Peyer's patch (tissue), 4 donors: ENCODE measurements at regions not wholly inside any gene's neighbourhood (a gene's known extent, or its start where the extent isn't known, plus 50 kb on each side); places are given as distances from the start of the nearest gene placed in this dataset.

Experiments used
- CTCF ChIP-seq, 6 experiments: fragments of 450-650 bp in 4 of 6; fragments of 200-600 bp in 2 of 6; sonication (generic) in 1 of 6; IDR thresholded peaks; one replicate each; pipeline ENCODE4 v1.5.1; 2017 to 2019; ENCODE audit warnings: antibody characterized with exemption in 6 of 6, mild to moderate bottlenecking in 3 of 6, moderate library complexity in 1 of 6
- POLR2A ChIP-seq, 2 donors: fragments of 450-650 bp; IDR thresholded peaks; one replicate each; pipeline ENCODE4 v1.5.1; 2017; ENCODE audit warnings: antibody characterized with exemption in 2 of 2, mild to moderate bottlenecking in 2 of 2, moderate library complexity in 2 of 2

GRCh38 chr1:208497866-208498541 lies 253.8 kb upstream of the PLXNA2 start:
- TF ChIP-seq CTCF (IDR thresholded peaks at IDR 0.05): no peak
- TF ChIP-seq POLR2A (IDR thresholded peaks at IDR 0.05): no peak
